Common myeloid progenitor, CD34-positive (primary cell): ENCODE measurements at regions not wholly inside any gene's neighbourhood (a gene's known extent, or its start where the extent isn't known, plus 50 kb on each side); places are given as distances from the start of the nearest gene placed in this dataset.

Experiments used
- CTCF ChIA-PET: fragments of 350-600 bp; sonication (Branson Sonifier 250); formaldehyde crosslinking; loops from one replicate; lab custom pipeline; 2021; ENCODE audit warnings: antibody characterized with exemption; lab: Charles Lee
- POLR2A ChIA-PET: fragments of 350-600 bp; sonication (Branson Sonifier 250); formaldehyde crosslinking; loops from one replicate; lab custom pipeline; 2021; ENCODE audit warnings: antibody characterized with exemption; lab: Charles Lee
- DNase-seq, 3 donors: peaks; one replicate each; pipeline versions ENCODE4 v3.0.0 to v3.0.0-alpha.2; 2013
- H3K27ac ChIP-seq, 2 experiments: 1 replicate in 1 of 2; 2 replicates in 1 of 2; pipeline ENCODE4 v1.7.0; 2013; ENCODE audit warnings: inconsistent platforms in 2 of 2, low read length in 2 of 2, mild to moderate bottlenecking in 2 of 2, low read depth in 1 of 2, moderate library complexity in 1 of 2; ENCODE audit not compliant: severe bottlenecking in 2 of 2, insufficient read depth in 1 of 2, poor library complexity in 1 of 2
- H3K27me3 ChIP-seq, 5 experiments: replicated peaks in 2 of 5; 1 replicate in 3 of 5; 2 replicates in 2 of 5; pipeline versions ENCODE4 v1.6.1 to v1.7.0; 2013; ENCODE audit warnings: low read length in 4 of 5, mild to moderate bottlenecking in 2 of 5, moderate library complexity in 2 of 5, inconsistent platforms in 1 of 5; ENCODE audit not compliant: insufficient read depth in 5 of 5, control insufficient read depth in 4 of 5
- H3K36me3 ChIP-seq, 4 experiments: 1 replicate in 2 of 4; 2 replicates in 2 of 4; pipeline versions ENCODE4 v1.6.1 to v1.7.0; 2013; ENCODE audit warnings: low read length in 3 of 4, control low read depth in 1 of 4, mild to moderate bottlenecking in 1 of 4; ENCODE audit not compliant: control insufficient read depth in 4 of 4, insufficient read depth in 4 of 4
- H3K4me1 ChIP-seq, 4 experiments: 1 replicate in 3 of 4; 2 replicates in 1 of 4; pipeline versions ENCODE4 v1.6.1 to v1.7.1; 2013; ENCODE audit warnings: low read length in 3 of 4, mild to moderate bottlenecking in 3 of 4, control low read depth in 1 of 4, inconsistent platforms in 1 of 4, moderate library complexity in 1 of 4; ENCODE audit not compliant: control insufficient read depth in 4 of 4, insufficient read depth in 4 of 4; ENCODE audit errors: control extremely low read depth in 1 of 4
- H3K4me3 ChIP-seq, 7 experiments: 1 replicate in 4 of 7; 2 replicates in 3 of 7; pipeline versions ENCODE4 v1.5.1 to v1.7.0; 2013; ENCODE audit warnings: mild to moderate bottlenecking in 7 of 7, low read length in 6 of 7, moderate library complexity in 6 of 7, inconsistent platforms in 2 of 7, low read depth in 2 of 7, control low read depth in 1 of 7; ENCODE audit not compliant: insufficient read depth in 4 of 7, control insufficient read depth in 1 of 7; ENCODE audit errors: extremely low read depth in 1 of 7
- H3K9me3 ChIP-seq, 5 experiments: 1 replicate in 4 of 5; 2 replicates in 1 of 5; pipeline versions ENCODE4 v1.6.1 to v1.7.1; 2013; ENCODE audit warnings: low read length in 4 of 5, mild to moderate bottlenecking in 2 of 5, inconsistent platforms in 1 of 5, low read depth in 1 of 5, moderate library complexity in 1 of 5; ENCODE audit not compliant: control insufficient read depth in 4 of 5, insufficient read depth in 2 of 5; ENCODE audit errors: control extremely low read depth in 1 of 5
- WGBS: methylation state at CpG from one replicate; pipeline ENCODE4 v1.1.5; 2013; ENCODE audit not compliant: insufficient coverage; 5-methylcytosine and 5-hydroxymethylcytosine counted together

- H3K27ac ChIP-seq = no peak overlapping the region
- WGBS = 12% methylated on average over 29 of the region's 33 CpGs
Observed at GRCh38 chr2:205925373-205926337, 160.3 kb downstream of the INO80D start.

GRCh38 chr2:205924676-205925075 is 161.3 kb downstream of the INO80D start:
- no peaks in the 10 kb centered on the region for H3K36me3 ChIP-seq
- no peak for DNase-seq
- ChIA-PET POLR2A (no interaction called here), CTCF (interaction anchor here (1.1 to 2.0 kb wide), 6 partner anchors 10 to 1664 kb away, joined by 3 to 8 read pairs (median 4); no protein-coding TSS in a partner anchor)
- 93% methylated on average over 8 of the region's 9 CpGs for WGBS
- no peak overlapping the region for H3K4me3 ChIP-seq
- peaks cover 5 to 33% (median 21%) of the 10 kb centered on the region in 5 experiments for H3K27me3 ChIP-seq
- H3K9me3 ChIP-seq = no peaks in the 10 kb centered on the region
- H3K4me1 ChIP-seq = peaks cover 0 to 8% (median 6%) of the 10 kb centered on the region in 4 experiments
- no peak overlapping the region for H3K27ac ChIP-seq

More at GRCh38 chr2:205925373-205926337, 160.3 kb downstream of the INO80D start:
- POLR2A ChIA-PET = no interaction called here
- peak overlapping the region in 3 of 7 experiments; percentile 40 to 54 (median 41) for H3K4me3 ChIP-seq
- peaks cover 5 to 33% (median 25%) of the 10 kb centered on the region in 5 experiments for H3K27me3 ChIP-seq
- CTCF ChIA-PET = interaction anchor here (0.6 to 2.4 kb wide), 15 partner anchors 8 to 1665 kb away, joined by 3 to 11 read pairs (median 4); no protein-coding TSS in a partner anchor
- no peaks in the 10 kb centered on the region for H3K36me3 ChIP-seq
- DNase-seq = peak; percentile 67 to 79 (median 77)
- no peaks in the 10 kb centered on the region for H3K9me3 ChIP-seq
- peaks cover 0 to 8% (median 6%) of the 10 kb centered on the region in 4 experiments for H3K4me1 ChIP-seq

GRCh38 chr2:205915130-205915524 is 170.8 kb downstream of the INO80D start:
- CTCF ChIA-PET = interaction anchor here (0.9 kb wide), 1 partner anchor 9 kb away, joined by 3 read pairs; no protein-coding TSS in a partner anchor
- WGBS = 100% methylated on average over 1 of the region's 1 CpG

GRCh38 chr2:205914213-205915129 is 171.5 kb downstream of the INO80D start:
- H3K4me1 ChIP-seq = no peaks in the 10 kb centered on the region
- peaks cover 0 to 9% (median 0%) of the 10 kb centered on the region in 5 experiments for H3K9me3 ChIP-seq
- peak in 1 of 3 donors; percentile 4 for DNase-seq
- H3K27me3 ChIP-seq = peaks cover 0 to 10% (median 0%) of the 10 kb centered on the region in 5 experiments
- whole genome bisulfite sequencing = 84% methylated on average over 4 of the region's 4 CpGs
- no peak overlapping the region for H3K27ac ChIP-seq
- no peaks in the 10 kb centered on the region for H3K36me3 ChIP-seq
- H3K4me3 ChIP-seq = no peak overlapping the region
- ChIA-PET POLR2A (no interaction called here), CTCF (interaction anchor here (0.9 kb wide), 1 partner anchor 10 kb away, joined by 3 read pairs; no protein-coding TSS in a partner anchor)

More at GRCh38 chr2:205915130-205915524, 170.8 kb downstream of the INO80D start:
- Histone ChIP-seq H3K9me3 (peaks cover 0 to 9% (median 0%) of the 10 kb centered on the region in 5 experiments), H3K4me3 (no peak overlapping the region), H3K4me1 (no peaks in the 10 kb centered on the region), H3K27me3 (peaks cover 0 to 6% (median 0%) of the 10 kb centered on the region in 5 experiments), H3K36me3 (no peaks in the 10 kb centered on the region), H3K27ac (no peak overlapping the region)
- POLR2A ChIA-PET = no interaction called here
- DNase-seq = no peak

- H3K4me1 ChIP-seq = no peaks in the 10 kb centered on the region
- H3K4me3 ChIP-seq = no peak overlapping the region
- whole genome bisulfite sequencing = 93% methylated on average over 1 of the region's 1 CpG
- no peaks in the 10 kb centered on the region for H3K36me3 ChIP-seq
- H3K9me3 ChIP-seq = peaks cover 0 to 6% (median 0%) of the 10 kb centered on the region in 5 experiments
- no peak overlapping the region for H3K27ac ChIP-seq
- CTCF ChIA-PET = no interaction called here
- no peak for DNase-seq
- H3K27me3 ChIP-seq = peaks cover 0 to 10% (median 0%) of the 10 kb centered on the region in 5 experiments
- POLR2A ChIA-PET = no interaction called here
Observed at GRCh38 chr2:205913668-205914067, 172.3 kb downstream of the INO80D start.

- Histone ChIP-seq H3K27ac (no peak overlapping the region), H3K9me3 (no peaks in the 10 kb centered on the region), H3K27me3 (peaks cover 0 to 10% (median 0%) of the 10 kb centered on the region in 5 experiments), H3K4me3 (no peak overlapping the region), H3K4me1 (no peaks in the 10 kb centered on the region), H3K36me3 (no peaks in the 10 kb centered on the region)
- WGBS = 100% methylated on average over 2 of the region's 2 CpGs
- CTCF ChIA-PET = interaction anchor here (1.5 kb wide), 1 partner anchor 14 kb away, joined by 4 read pairs; no protein-coding TSS in a partner anchor
- no peak for DNase-seq
- POLR2A ChIA-PET = no interaction called here
Observed at GRCh38 chr2:205911306-205911705, 174.7 kb downstream of the INO80D start.
